ENCODE measurements at regions not wholly inside any gene's neighbourhood (a gene's known extent, or its start where the extent isn't known, plus 50 kb on each side); places are given as distances from the start of the nearest gene placed in this dataset.

GRCh38 chr6:22904431-22904830 is 335.1 kb downstream of the HDGFL1 start:
- TF ChIP-seq, protein P1, sequence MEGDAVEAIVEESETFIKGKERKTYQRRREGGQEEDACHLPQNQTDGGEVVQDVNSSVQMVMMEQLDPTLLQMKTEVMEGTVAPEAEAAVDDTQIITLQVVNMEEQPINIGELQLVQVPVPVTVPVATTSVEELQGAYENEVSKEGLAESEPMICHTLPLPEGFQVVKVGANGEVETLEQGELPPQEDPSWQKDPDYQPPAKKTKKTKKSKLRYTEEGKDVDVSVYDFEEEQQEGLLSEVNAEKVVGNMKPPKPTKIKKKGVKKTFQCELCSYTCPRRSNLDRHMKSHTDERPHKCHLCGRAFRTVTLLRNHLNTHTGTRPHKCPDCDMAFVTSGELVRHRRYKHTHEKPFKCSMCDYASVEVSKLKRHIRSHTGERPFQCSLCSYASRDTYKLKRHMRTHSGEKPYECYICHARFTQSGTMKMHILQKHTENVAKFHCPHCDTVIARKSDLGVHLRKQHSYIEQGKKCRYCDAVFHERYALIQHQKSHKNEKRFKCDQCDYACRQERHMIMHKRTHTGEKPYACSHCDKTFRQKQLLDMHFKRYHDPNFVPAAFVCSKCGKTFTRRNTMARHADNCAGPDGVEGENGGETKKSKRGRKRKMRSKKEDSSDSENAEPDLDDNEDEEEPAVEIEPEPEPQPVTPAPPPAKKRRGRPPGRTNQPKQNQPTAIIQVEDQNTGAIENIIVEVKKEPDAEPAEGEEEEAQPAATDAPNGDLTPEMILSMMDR (conservative IDR thresholded peaks at IDR 0.05; ENCODE audit: low read length): no peak
- no peak for TF ChIP-seq EZH2phosphoT487 (IDR thresholded peaks at IDR 0.05; ENCODE audit: borderline replicate concordance)

Data from Loucy (cell line).